GM19372 (cell line): ENCODE measurements at regions not wholly inside any gene's neighbourhood (a gene's known extent, or its start where the extent isn't known, plus 50 kb on each side); places are given as distances from the start of the nearest gene placed in this dataset.
"Not testable (repeated sequence)": the region's sequence is repeated elsewhere in the genome, so short reads cannot be mapped to it uniquely, and the experiment has no call there.

Experiments
- ATAC-seq: cut with Tn5 transposase; IDR thresholded peaks from one replicate; pipeline ENCODE4 v1.9.1; 2021; ENCODE audit warnings: mild to moderate bottlenecking, low read depth, moderate library complexity; ENCODE audit not compliant: unreplicated experiment

- ATAC-seq = no peak
Measured at GRCh38 chr16:72658888-72659717, 388.8 kb downstream of the ZFHX3 start.

DNA sequence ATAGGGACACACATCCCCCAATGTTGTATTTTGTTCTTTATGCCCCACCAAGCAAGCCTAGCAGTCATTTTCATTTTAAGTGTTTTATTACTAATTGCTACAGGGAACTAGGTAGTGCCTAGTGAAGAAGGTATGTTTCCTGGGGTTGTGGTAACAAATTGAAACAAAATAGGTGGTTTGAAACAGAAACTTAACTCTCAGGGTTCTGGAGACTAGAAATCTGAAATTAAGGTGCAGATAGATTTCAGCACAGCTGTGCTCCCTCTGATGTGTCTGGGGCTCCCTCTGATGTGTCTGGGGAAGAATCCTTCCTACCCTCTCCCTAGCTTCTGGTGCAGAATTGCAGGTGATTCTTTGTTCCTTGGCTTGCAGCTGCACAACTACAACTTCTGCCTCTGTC, 390.1 kb downstream of the ZFHX3 start:
- peak; percentile 92 for ATAC-seq

GRCh38 chr16:72657164-72657563, 390.8 kb downstream of the ZFHX3 start:
- ATAC-seq = no peak

- no peak for ATAC-seq
Measured at GRCh38 chr16:72654535-72654934, 393.4 kb downstream of the ZFHX3 start.

GRCh38 chr16:72649254-72649944, 398.5 kb downstream of the ZFHX3 start:
- ATAC-seq = no peak

DNA sequence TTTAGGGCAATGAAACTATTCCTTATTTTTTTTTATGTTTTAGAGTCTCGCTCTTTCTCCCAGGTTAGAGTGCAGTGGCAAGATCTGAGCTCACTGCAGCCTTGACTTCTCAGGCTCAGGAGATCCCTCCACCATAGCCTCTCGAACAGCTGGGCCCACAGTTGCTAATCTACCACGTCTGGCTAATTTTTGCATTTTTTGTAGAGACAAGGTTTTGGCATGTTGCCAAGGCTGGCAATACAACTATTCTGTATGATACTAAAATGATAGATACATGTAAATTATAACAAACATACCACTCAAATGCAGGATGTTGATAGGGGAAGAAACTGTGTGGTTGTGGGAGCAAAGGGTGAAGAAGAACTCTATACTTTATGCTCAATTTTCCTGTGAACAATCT, 401.3 kb downstream of the ZFHX3 start:
- no peak for ATAC-seq

GRCh38 chr16:72645538-72645937, 402.4 kb downstream of the ZFHX3 start:
- ATAC-seq = no peak

DNA sequence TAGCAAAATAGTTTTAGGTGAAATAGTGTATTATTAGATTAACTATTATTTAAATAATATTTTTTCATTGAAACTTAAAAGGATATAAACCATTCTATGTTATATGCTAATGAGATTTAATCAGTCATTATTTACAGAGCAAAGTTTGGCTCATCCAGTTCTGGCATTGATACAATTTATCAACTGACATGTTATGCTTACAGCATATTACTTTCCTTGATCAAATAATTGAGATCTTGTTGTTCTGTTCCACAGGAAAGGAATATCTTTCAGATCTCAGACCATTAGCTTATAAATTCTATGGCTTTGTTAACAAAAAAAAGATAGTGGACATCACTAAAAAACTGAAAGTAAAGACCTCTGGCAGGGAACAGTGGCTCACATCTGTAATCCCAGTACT, 403.0 kb downstream of the ZFHX3 start:
- ATAC-seq = no peak

DNA sequence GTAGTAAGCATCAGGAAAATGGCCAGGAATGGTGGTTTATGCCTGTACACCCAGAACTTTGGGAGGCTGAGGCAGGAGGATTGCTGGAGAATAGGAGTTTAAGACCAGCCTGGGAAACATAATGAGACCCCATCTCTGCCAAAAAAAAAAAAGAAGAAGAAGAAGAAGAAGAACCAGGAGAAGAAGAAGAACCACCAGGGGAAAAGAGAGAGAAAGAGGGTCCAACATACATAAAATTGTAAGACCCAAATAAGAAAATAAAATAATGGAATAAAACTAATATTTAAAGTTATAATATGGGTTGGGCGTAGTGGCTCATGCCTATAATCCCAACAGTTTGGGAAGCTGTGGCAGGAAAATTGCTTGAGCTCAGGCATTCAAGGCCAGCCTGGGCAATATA, 408.4 kb downstream of the ZFHX3 start:
- ATAC-seq = no peak

GRCh38 chr16:72637306-72637705, 410.6 kb downstream of the ZFHX3 start:
- ATAC-seq = no peak

- no peak for ATAC-seq
Measured at GRCh38 chr16:72635694-72636093, 412.2 kb downstream of the ZFHX3 start.

- ATAC-seq = no peak
Measured at GRCh38 chr16:72635104-72635503, 412.8 kb downstream of the ZFHX3 start.

DNA sequence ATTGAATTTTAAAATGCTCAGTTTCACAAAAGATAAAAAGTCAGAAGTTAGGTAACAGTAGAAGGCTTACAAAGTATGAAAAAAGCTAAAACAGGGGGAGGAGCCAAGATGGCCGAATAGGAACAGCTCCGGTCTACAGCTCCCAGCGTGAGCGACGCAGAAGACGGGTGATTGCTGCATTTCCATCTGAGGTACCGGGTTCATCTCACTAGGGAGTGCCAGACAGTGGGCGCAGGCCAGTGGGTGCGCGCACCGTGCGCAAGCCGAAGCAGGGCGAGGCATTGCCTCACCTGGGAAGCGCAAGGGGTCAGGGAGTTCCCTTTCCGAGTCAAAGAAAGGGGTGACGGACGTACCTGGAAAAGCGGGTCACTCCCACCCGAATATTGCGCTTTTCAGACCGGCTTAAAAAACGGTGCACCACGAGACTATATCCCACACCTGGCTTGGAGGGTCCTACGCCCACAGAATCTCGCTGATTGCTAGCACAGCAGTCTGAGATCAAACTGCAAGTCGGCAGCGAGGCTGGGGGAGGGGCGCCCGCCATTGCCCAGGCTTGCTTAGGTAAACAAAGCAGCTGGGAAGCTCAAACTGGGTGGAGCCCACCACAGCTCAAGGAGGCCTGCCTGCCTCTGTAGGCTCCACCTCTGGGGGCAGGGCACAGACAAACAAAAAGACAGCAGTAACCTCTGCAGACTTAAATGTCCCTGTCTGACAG, 420.6 kb downstream of the ZFHX3 start:
- ATAC-seq = not testable (repeated sequence)

GRCh38 chr16:72626623-72627022, 421.3 kb downstream of the ZFHX3 start:
- no peak for ATAC-seq

DNA sequence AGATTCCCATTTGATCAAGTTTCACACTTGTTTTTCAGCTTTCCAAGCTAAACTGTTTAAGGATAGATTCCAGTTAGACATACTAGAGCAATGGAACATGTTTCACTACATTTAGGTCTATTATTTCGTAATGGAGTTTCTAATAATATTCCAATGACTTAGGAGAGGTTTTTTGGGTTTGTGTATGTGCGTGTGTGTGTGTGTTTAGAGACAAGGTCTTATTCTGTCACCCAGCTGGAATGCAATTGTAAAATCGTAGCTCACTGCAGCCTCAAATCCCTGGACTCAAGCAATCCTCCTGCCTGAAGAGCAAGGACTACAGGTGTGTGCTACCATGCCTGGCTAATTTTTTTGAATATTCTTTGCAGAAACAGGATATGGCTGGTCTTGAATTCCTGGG, 426.3 kb downstream of the ZFHX3 start:
- ATAC-seq = no peak

DNA sequence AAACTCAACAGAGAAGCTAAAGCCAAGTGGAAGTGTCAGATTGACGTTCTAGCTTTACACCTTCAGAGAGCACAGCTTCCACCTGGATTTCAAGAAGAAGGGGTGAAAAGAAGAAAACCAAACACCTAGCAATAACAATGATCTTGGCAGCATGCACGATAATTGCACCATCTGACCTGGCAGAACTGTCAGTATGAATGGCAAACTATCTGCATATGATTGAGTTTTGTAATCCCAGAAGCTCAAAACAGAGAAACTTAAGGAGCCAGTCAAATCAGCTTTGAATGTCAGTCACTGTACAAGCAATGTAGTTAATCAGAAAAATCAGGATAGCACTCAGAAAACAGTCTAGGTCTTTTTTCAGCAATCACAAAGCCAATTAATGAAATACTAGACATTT, 427.1 kb downstream of the ZFHX3 start:
- ATAC-seq = no peak

GRCh38 chr16:72620348-72620747, 427.6 kb downstream of the ZFHX3 start:
- ATAC-seq = no peak

DNA sequence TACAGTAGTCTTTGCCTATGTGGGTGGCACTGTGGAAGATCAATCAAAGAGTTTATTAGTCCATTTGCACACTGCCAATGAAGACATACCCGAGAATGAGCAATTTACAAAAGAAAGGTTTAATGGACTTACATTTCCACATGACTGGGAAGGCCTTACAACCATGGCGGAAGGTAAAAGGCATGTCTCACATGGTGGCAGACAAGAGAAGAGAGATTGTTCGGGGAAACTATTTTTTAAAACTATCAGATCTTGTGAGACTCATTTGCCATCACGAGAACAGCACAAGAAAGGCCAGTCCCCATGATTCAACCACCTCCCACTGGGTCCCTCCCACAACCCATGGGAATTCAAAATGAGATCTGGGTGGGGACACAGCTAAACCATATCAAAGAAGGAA, 432.1 kb downstream of the ZFHX3 start:
- no peak for ATAC-seq

- no peak for ATAC-seq
Measured at GRCh38 chr16:72612718-72613117, 435.2 kb downstream of the ZFHX3 start.

DNA sequence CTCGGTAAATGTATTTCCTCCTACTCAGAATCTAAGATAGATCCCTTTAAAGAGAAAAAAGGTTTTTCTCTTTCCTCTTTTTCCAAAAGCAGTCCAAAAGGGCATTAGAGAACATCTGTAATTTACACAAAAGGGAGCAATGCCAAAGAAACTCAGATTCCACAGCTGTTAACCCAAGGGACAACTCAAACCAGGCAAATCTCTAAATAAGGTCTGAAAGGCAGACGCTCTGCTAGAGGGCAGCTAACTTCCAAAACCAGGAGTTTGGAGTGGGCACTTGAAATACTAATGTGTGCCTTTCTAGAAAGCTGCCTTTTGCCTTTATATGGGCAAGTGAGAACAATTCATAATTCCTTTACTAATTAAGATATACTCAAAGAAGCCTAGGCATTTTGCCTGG, 435.7 kb downstream of the ZFHX3 start:
- ATAC-seq = no peak

GRCh38 chr16:72609933-72610332, 438.0 kb upstream of the PMFBP1 start:
- no peak for ATAC-seq
